ENCODE measurements at regions not wholly inside any gene's neighbourhood (a gene's known extent, or its start where the extent isn't known, plus 50 kb on each side); places are given as distances from the start of the nearest gene placed in this dataset.
"Not testable (repeated sequence)": the region's sequence is repeated elsewhere in the genome, so short reads cannot be mapped to it uniquely, and the experiment has no call there.

GRCh38 chr14:76705214-76705613 lies 56.1 kb upstream of the VASH1 start:
- H3K36me3 ChIP-seq: no peaks in the 10 kb centered on the region
- no peak for TF ChIP-seq POLR2A (IDR thresholded peaks at IDR 0.05)
- no peak for TF ChIP-seq EP300 (IDR thresholded peaks at IDR 0.05)
- TF ChIP-seq CTCF (IDR thresholded peaks at IDR 0.05): no peak
- no peak overlapping the region for H3K27ac ChIP-seq
- no peak for DNase-seq
- intact Hi-C loops (cut with DNase I): loop anchor here in 1 of 4 donors (10.0 kb wide), 1 partner anchor 80 kb away; no protein-coding TSS in a partner anchor
- H3K27me3 ChIP-seq: no peaks in the 10 kb centered on the region
- H3K4me3 ChIP-seq: no peak overlapping the region
- WGBS, 3 donors: 91 to 95% (median 95%) methylated on average over 6 of the region's 6 CpGs
- H3K9me3 ChIP-seq: no peaks in the 10 kb centered on the region
- peaks cover 1% of the 10 kb centered on the region for H3K4me1 ChIP-seq (ENCODE audit: insufficient read depth)

GRCh38 chr14:76706207-76706606 lies 55.1 kb upstream of the VASH1 start:
- not testable (repeated sequence) for H3K4me1 ChIP-seq (ENCODE audit: insufficient read depth); H3K36me3 ChIP-seq; H3K9me3 ChIP-seq; H3K27me3 ChIP-seq; DNase-seq; H3K27ac ChIP-seq; H3K4me3 ChIP-seq
- intact Hi-C loops (cut with DNase I): loop anchor here in 1 of 4 donors (10.0 kb wide), 1 partner anchor 79 kb away; no protein-coding TSS in a partner anchor
- WGBS, 3 donors: 83 to 96% (median 88%) methylated on average over 2 of the region's 2 CpGs

GRCh38 chr14:76706811-76707210 lies 54.5 kb upstream of the VASH1 start:
- Histone ChIP-seq H3K36me3 (no peaks in the 10 kb centered on the region), H3K27me3 (no peaks in the 10 kb centered on the region), H3K4me3 (no peak overlapping the region), H3K9me3 (no peaks in the 10 kb centered on the region), H3K27ac (no peak overlapping the region), H3K4me1 (ENCODE audit: insufficient read depth) (no peaks in the 10 kb centered on the region)
- no peak for TF ChIP-seq CTCF (IDR thresholded peaks at IDR 0.05)
- TF ChIP-seq EP300 (IDR thresholded peaks at IDR 0.05): no peak
- no peak for TF ChIP-seq POLR2A (IDR thresholded peaks at IDR 0.05)
- WGBS, 3 donors: 88 to 93% (median 90%) methylated on average over 27 to 29 of the region's 29 CpGs
- DNase-seq: no peak
- intact Hi-C loops (cut with DNase I): loop anchor here in 1 of 4 donors (10.0 kb wide), 1 partner anchor 78 kb away; no protein-coding TSS in a partner anchor

- Histone ChIP-seq H3K27ac (no peak overlapping the region), H3K4me1 (ENCODE audit: insufficient read depth) (no peaks in the 10 kb centered on the region), H3K36me3 (no peaks in the 10 kb centered on the region), H3K27me3 (no peaks in the 10 kb centered on the region), H3K9me3 (no peaks in the 10 kb centered on the region), H3K4me3 (no peak overlapping the region)
- intact Hi-C loops (cut with DNase I): loop anchor here in 1 of 4 donors (10.0 kb wide), 1 partner anchor 77 kb away; no protein-coding TSS in a partner anchor
- WGBS, 3 donors: 86 to 88% (median 88%) methylated on average over 6 of the region's 6 CpGs
- no peak for TF ChIP-seq POLR2A (IDR thresholded peaks at IDR 0.05)
- no peak for TF ChIP-seq EP300 (IDR thresholded peaks at IDR 0.05)
- TF ChIP-seq CTCF (IDR thresholded peaks at IDR 0.05): no peak
- no peak for DNase-seq
Observed at GRCh38 chr14:76708028-76708427, 53.2 kb upstream of the VASH1 start.

- H3K4me1 ChIP-seq (ENCODE audit: insufficient read depth): no peaks in the 10 kb centered on the region
- TF ChIP-seq CTCF (IDR thresholded peaks at IDR 0.05) (no peak), EP300 (IDR thresholded peaks at IDR 0.05) (no peak), POLR2A (IDR thresholded peaks at IDR 0.05) (no peak)
- H3K9me3 ChIP-seq: no peaks in the 10 kb centered on the region
- DNase-seq: no peak
- no peaks in the 10 kb centered on the region for H3K27me3 ChIP-seq
- H3K4me3 ChIP-seq: no peak overlapping the region
- no peak overlapping the region for H3K27ac ChIP-seq
- WGBS, 3 donors: 86 to 93% (median 87%) methylated on average over 8 of the region's 8 CpGs
- H3K36me3 ChIP-seq: no peaks in the 10 kb centered on the region
- intact Hi-C loops (cut with DNase I): loop anchor here in 2 of 4 donors (1.0 to 10.0 kb wide), 2 partner anchors 76 kb away; no protein-coding TSS in a partner anchor
Observed at GRCh38 chr14:76708771-76709170, 52.5 kb upstream of the VASH1 start.

All from ovary (tissue), 7 donors.